ENCODE measurements at regions not wholly inside any gene's neighbourhood (a gene's known extent, or its start where the extent isn't known, plus 50 kb on each side); places are given as distances from the start of the nearest gene placed in this dataset.

- no peak overlapping the region for H2AK5ac ChIP-seq (ENCODE audit: low read depth, low read length)
- dilution Hi-C loops (cut with HindIII; ENCODE audit: low sequenced_read_pairs, unreplicated experiment) (no loop called here), intact Hi-C loops (cut with micrococcal nuclease) (no loop called here), in situ Hi-C loops (cut with MboI; ENCODE audit: low sequenced_read_pairs) (no loop called here)
- H3K4ac ChIP-seq (ENCODE audit: low read depth, low read length): no peak overlapping the region
- H4K91ac ChIP-seq (ENCODE audit: insufficient read depth, low read depth, low read length): no peak overlapping the region
- H3K23ac ChIP-seq (ENCODE audit: low read depth, low read length): no peak overlapping the region
- no peaks in the 10 kb centered on the region for H3K79me1 ChIP-seq (ENCODE audit: low read depth in 1 of 2, low read length in 2 of 2)
- H4K20me1 ChIP-seq (ENCODE audit: insufficient read depth, low read length): no peaks in the 10 kb centered on the region
- no peak for TF ChIP-seq SMC3 (IDR thresholded peaks at IDR 0.05; ENCODE audit: low read depth, low read length)
- no peak for TF ChIP-seq RAD21 (IDR thresholded peaks at IDR 0.05; ENCODE audit: low read length)
- TF ChIP-seq MXI1 (IDR thresholded peaks at IDR 0.05; ENCODE audit: borderline replicate concordance, low read depth, low read length): no peak
- no peak for TF ChIP-seq CTCF (conservative IDR thresholded peaks at IDR 0.05; ENCODE audit: low read depth, low read length)
- TF ChIP-seq ELK1 (IDR thresholded peaks at IDR 0.05; ENCODE audit: borderline replicate concordance, low read depth, low read length): no peak
- TF ChIP-seq NFE2L2 (IDR thresholded peaks at IDR 0.05; ENCODE audit: low read depth, low read length): no peak
- no peak for TF ChIP-seq POLR2A (IDR thresholded peaks at IDR 0.05; ENCODE audit: low read depth, low read length)
- no peak for TF ChIP-seq MAZ (IDR thresholded peaks at IDR 0.05; ENCODE audit: borderline replicate concordance, low read depth, low read length)
- no peak for TF ChIP-seq BHLHE40 (IDR thresholded peaks at IDR 0.05; ENCODE audit: low read depth, low read length)
- peaks cover 3% of the 10 kb centered on the region; the same call in 1 of the 2 replicates for H3K27me3 ChIP-seq (ENCODE audit: control insufficient read depth, insufficient read depth, low read length)
- H3K9me3 ChIP-seq (ENCODE audit: control insufficient read depth, insufficient read depth, low read length): no peaks in the 10 kb centered on the region
- DNase-seq: peak; percentile 43
- H2BK5ac ChIP-seq (ENCODE audit: low read depth, low read length, poor library complexity, severe bottlenecking): no peak overlapping the region
- no peaks in the 10 kb centered on the region for H3K4me1 ChIP-seq (ENCODE audit: control insufficient read depth, insufficient read depth, low read length)
- H3K14ac ChIP-seq (replicated peaks; ENCODE audit: low read depth, low read length): no peak overlapping the region
- no TSS peak for BruUV-seq (replicated peaks)
- H3K27ac ChIP-seq (ENCODE audit: insufficient read depth, low read length): no peak overlapping the region
- ChIA-PET CTCF (no interaction called here), POLR2A (ENCODE audit: unreplicated experiment) (no interaction called here)
- H4K8ac ChIP-seq (ENCODE audit: low read depth in 2 of 2, low read length in 2 of 2): no peak overlapping the region
- H2BK15ac ChIP-seq (ENCODE audit: low read depth, low read length): no peak overlapping the region
- H3K9me1 ChIP-seq (ENCODE audit: insufficient read depth, low read length): no peaks in the 10 kb centered on the region
- no peak overlapping the region for H3K56ac ChIP-seq (ENCODE audit: extremely low read depth, insufficient read depth, low read length)
- WGBS, 2 experiments (ENCODE audit: extremely low coverage in 2 of 2, insufficient read length in 1 of 2): 17% methylated on average over 1 of the region's 4 CpGs; no CpG with 5 or more reads in 1 of the 2 experiments
- no peak overlapping the region for H2BK20ac ChIP-seq (ENCODE audit: low read depth, low read length)
- H2BK120ac ChIP-seq (ENCODE audit: low read depth, low read length): no peak overlapping the region
- H4K5ac ChIP-seq (ENCODE audit: low read depth, low read length): no peak overlapping the region
- H3K36me3 ChIP-seq (ENCODE audit: control insufficient read depth, insufficient read depth, low read length): no peaks in the 10 kb centered on the region
- H2AFZ ChIP-seq (replicated peaks; ENCODE audit: low read length, poor library complexity): no peak overlapping the region
- ATAC-seq (ENCODE audit: low read depth): no peak
- no peak overlapping the region for H3K4me3 ChIP-seq (ENCODE audit: insufficient read depth, low read depth, low read length)
- no peak overlapping the region for H3K9ac ChIP-seq (ENCODE audit: low read depth, low read length)
- H3K4me2 ChIP-seq (ENCODE audit: low read depth, low read length): no peak overlapping the region
- no peak overlapping the region for H2AK9ac ChIP-seq (replicated peaks; ENCODE audit: low read depth, low read length, poor library complexity)
- no peak overlapping the region for H3K18ac ChIP-seq (ENCODE audit: low read depth, low read length)
Observed at GRCh38 chr15:35657679-35658311, 111.8 kb upstream of the DPH6 start.

All from IMR-90 (cell line).